ENCODE measurements at regions not wholly inside any gene's neighbourhood (a gene's known extent, or its start where the extent isn't known, plus 50 kb on each side); places are given as distances from the start of the nearest gene placed in this dataset.

GRCh38 chr5:34538026-34538672 lies 118.0 kb upstream of the RAI14 start:
- peaks cover 21% of the 10 kb centered on the region for H3K9me3 Mint-ChIP-seq
- ChIA-PET CTCF (interaction anchor here (0.6 to 3.3 kb wide), 11 partner anchors 9 to 360 kb away, joined by 3 to 19 read pairs (median 4); no protein-coding TSS in a partner anchor), POLR2A (no interaction called here)
- H3K27me3 Mint-ChIP-seq (ENCODE audit: low read depth) = no peaks in the 10 kb centered on the region
- ATAC-seq (peak; percentile 66), DNase-seq (ENCODE audit: low spot score) (no peak)
- peaks cover 19% of the 10 kb centered on the region for H3K36me3 Mint-ChIP-seq
- no peak for TF ChIP-seq ZNF219 (CRISPR knock-in tag; IDR thresholded peaks at IDR 0.05; ENCODE audit: borderline replicate concordance)
- TF ChIP-seq SOX15 (CRISPR knock-in tag; IDR thresholded peaks at IDR 0.05) = no peak
- no peak for TF ChIP-seq GABPB1 (CRISPR knock-in tag; IDR thresholded peaks at IDR 0.05)
- no peak for TF ChIP-seq SMAD4 (CRISPR knock-in tag; IDR thresholded peaks at IDR 0.05)
- TF ChIP-seq CDX4 (CRISPR knock-in tag; IDR thresholded peaks at IDR 0.05; ENCODE audit: borderline replicate concordance) = no peak
- no peak for TF ChIP-seq PREB (CRISPR knock-in tag; IDR thresholded peaks at IDR 0.05; ENCODE audit: borderline replicate concordance)
- TF ChIP-seq OVOL2 (CRISPR knock-in tag; IDR thresholded peaks at IDR 0.05; ENCODE audit: borderline replicate concordance) = no peak
- no peak for TF ChIP-seq HMGA2 (CRISPR knock-in tag; IDR thresholded peaks at IDR 0.05)
- no peak for TF ChIP-seq FOXP4 (CRISPR knock-in tag; IDR thresholded peaks at IDR 0.05)
- TF ChIP-seq MXD4 (CRISPR knock-in tag; IDR thresholded peaks at IDR 0.05; ENCODE audit: borderline replicate concordance) = no peak
- no peak for TF ChIP-seq ARID4B (CRISPR knock-in tag; IDR thresholded peaks at IDR 0.05; ENCODE audit: borderline replicate concordance)
- no peak for TF ChIP-seq MYBL2 (CRISPR knock-in tag; IDR thresholded peaks at IDR 0.05)
- no peak for TF ChIP-seq SMAD3 (CRISPR knock-in tag; IDR thresholded peaks at IDR 0.05; ENCODE audit: borderline replicate concordance)
- TF ChIP-seq ESRRA (CRISPR knock-in tag; IDR thresholded peaks at IDR 0.05; ENCODE audit: borderline replicate concordance) = no peak
- no peak for TF ChIP-seq TEAD4 (CRISPR knock-in tag; IDR thresholded peaks at IDR 0.05)
- no peak for TF ChIP-seq PRDM15 (CRISPR knock-in tag; IDR thresholded peaks at IDR 0.05)
- TF ChIP-seq CREM (CRISPR knock-in tag; IDR thresholded peaks at IDR 0.05) = no peak
- no peak for TF ChIP-seq ZBTB43 (CRISPR knock-in tag; IDR thresholded peaks at IDR 0.05)
- H3K4me3 Mint-ChIP-seq = no peak overlapping the region
- peaks cover 55% of the 10 kb centered on the region for H3K4me1 Mint-ChIP-seq
- no peak overlapping the region for H3K27ac Mint-ChIP-seq
